Urinary bladder (tissue), 3 donors: ENCODE measurements at regions not wholly inside any gene's neighbourhood (a gene's known extent, or its start where the extent isn't known, plus 50 kb on each side); places are given as distances from the start of the nearest gene placed in this dataset.

Source experiments
- DNase-seq: peaks from one replicate; pipeline ENCODE4 v3.0.0-alpha.2; 2015; ENCODE audit errors: extremely low spot score
- H3K27ac ChIP-seq: one replicate; pipeline ENCODE4 v1.5.1; 2013; ENCODE audit warnings: low read depth, mild to moderate bottlenecking, moderate library complexity
- H3K36me3 ChIP-seq: one replicate; pipeline ENCODE4 v1.6.1; 2013; ENCODE audit warnings: mild to moderate bottlenecking, moderate library complexity; ENCODE audit not compliant: insufficient read depth
- H3K4me1 ChIP-seq: one replicate; pipeline ENCODE4 v1.6.1; 2013; ENCODE audit warnings: mild to moderate bottlenecking, moderate library complexity; ENCODE audit not compliant: insufficient read depth
- H3K4me3 ChIP-seq: one replicate; pipeline ENCODE4 v1.5.1; 2013; ENCODE audit warnings: low read depth, low read length
- WGBS: extraction: QIAGEN DNeasy Blood & Tissue Kit; methylation state at CpG from one replicate; pipeline ENCODE4 v1.1.7; 2013; 5-methylcytosine and 5-hydroxymethylcytosine counted together
- donor health status: healthy with polysubstance abuse.
- donor health status: healthy.

DNA sequence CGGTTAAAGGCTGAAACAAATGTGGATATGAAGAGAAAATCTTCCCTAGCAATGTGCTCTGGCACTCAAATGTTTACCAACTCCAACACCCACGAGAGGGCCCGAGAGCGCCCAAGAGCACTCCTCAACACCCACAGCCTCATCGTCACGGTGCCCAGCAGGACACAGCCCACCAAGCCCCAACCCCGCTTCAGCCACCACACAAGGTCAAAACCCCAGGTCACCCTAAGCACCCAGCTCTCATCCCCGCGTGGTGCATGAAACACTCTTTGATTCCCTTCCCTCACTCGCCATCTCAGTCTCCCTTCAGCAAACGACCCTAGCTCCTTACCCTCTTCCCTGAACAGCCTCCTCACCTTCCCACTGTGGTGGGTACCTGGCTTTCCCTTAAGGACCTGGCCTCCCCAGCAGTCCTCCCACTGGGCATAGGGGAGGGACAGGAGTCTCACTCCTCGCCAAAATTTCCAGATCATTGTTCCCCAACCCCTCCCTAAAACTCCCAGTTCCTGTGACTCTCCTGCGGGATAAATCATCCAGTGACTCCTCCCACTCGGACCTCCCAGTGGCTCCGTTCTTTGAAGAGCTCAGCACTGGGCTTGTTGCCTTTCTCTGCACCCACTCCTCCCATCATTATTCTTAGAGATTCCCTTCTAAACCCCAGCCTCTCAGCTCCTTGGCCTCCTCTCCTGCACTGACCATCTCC is 170.4 kb upstream of the SYT6 start:
- 77% methylated on average over 15 of the region's 15 CpGs for WGBS
- Histone ChIP-seq H3K4me1 (no peaks in the 10 kb centered on the region), H3K4me3 (no peak overlapping the region), H3K27ac (no peak overlapping the region), H3K36me3 (no peaks in the 10 kb centered on the region)
- DNase-seq, result no peak

DNA sequence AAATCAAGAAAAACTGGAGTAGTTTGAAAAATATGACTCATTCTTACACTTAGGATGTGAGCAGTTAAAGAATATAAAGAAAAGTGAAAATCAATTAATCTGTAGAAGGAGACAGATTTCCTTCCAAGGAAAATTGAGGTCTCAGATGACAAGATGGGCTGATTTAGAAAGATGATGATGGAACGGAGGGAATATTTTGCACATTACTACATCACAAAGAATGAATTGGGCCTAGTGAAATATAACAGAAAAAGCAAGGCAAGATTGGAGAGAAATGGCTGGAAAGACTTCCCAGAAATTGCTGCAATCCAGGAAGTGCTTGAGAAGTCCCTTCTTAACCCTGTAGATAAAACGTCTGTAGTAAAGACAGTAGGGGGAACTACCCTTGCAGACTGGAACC is 169.1 kb upstream of the SYT6 start:
- WGBS, result 72% methylated on average over 2 of the region's 2 CpGs
- Histone ChIP-seq H3K4me1 (no peaks in the 10 kb centered on the region), H3K36me3 (no peaks in the 10 kb centered on the region)

DNA sequence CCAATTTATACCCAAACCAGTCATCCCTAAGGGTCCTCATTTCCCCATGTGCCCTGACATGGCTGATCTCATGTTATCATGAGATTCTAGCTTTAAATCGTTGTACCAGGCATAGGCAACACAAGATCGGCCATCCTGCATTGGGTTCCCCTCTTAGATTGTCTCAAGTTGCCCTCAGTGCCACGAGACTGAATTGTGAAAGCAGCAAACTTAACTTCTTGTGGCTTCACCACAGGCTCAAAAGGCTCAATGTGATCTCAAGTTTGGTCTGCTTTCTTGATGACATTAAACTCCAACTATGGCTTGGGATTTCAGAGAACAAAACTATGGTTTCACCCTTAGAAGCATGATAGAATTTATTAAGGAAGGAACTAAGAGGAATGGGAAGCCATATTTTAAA is 168.5 kb upstream of the SYT6 start:
- H3K4me1 ChIP-seq, result no peaks in the 10 kb centered on the region
- 84% methylated on average over 3 of the region's 3 CpGs for WGBS
- no peaks in the 10 kb centered on the region for H3K36me3 ChIP-seq
- no peak overlapping the region for H3K4me3 ChIP-seq
- no peak overlapping the region for H3K27ac ChIP-seq
- no peak for DNase-seq

More for the DNA sequence above, 169.1 kb upstream of the SYT6 start:
- Histone ChIP-seq H3K4me3 (no peak overlapping the region), H3K27ac (no peak overlapping the region)
- no peak for DNase-seq

DNA sequence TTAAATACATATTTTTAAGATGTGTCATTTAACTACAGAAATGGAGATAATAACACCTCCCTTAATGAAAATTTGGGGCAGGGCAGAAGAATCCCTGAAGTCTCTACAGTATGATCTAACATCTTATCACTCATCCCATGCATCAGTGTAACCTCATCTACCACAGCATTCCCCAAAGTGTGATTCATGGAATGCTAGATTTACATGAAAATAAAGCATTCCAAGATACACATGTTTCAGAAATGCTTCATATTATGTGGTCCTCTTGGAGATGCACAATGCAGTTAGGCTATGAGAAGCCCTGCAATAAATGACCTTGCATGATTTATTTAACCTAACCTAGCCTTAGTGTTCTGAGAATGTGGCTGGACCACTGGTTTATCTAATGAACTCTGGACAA is 166.9 kb upstream of the SYT6 start:
- Histone ChIP-seq H3K27ac (no peak overlapping the region), H3K4me1 (no peaks in the 10 kb centered on the region), H3K4me3 (no peak overlapping the region), H3K36me3 (no peaks in the 10 kb centered on the region)
- DNase-seq, result no peak

DNA sequence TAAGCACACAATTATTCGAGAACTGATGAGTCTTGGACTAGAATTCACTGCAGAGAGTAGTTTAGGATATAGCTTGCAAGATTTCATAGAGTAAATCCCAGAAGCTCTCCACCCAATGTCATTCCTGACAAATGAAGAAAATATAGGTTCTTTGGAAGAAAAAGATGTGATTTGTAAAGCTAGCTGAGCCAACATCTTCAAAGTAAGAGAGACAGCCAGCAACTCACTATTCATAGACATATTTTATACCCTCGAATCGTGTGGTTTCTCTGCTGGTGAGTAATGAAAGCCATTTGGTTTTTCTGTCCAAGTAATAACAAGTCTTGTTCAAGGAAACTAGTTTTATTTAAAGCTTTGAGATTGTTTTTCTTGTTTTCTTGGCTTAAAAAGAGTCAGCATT is 165.7 kb upstream of the SYT6 start:
- Histone ChIP-seq H3K27ac (no peak overlapping the region), H3K36me3 (no peaks in the 10 kb centered on the region), H3K4me1 (no peaks in the 10 kb centered on the region), H3K4me3 (no peak overlapping the region)
- no peak for DNase-seq
- 39% methylated on average over 3 of the region's 3 CpGs for WGBS

DNA sequence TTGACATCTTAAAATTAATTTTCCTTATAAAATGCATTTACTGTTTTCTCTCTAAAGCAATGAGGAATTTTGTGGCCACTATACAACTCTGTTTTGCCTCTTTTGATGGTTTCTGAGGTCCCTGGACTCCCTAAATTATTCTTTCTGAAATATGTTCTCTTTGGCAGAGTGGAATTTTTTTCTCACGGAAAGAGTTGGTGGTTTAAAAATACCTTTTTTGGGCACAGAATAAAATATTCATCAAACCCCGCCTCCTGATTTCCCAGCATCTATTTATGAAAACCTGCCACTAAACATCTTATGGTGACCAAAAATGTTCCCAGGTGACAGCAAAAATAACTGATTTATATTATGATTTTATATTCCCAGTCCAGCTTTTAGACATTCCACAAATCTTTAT is 165.3 kb upstream of the SYT6 start:
- no peaks in the 10 kb centered on the region for H3K36me3 ChIP-seq
- H3K27ac ChIP-seq, result no peak overlapping the region
- H3K4me3 ChIP-seq, result no peak overlapping the region
- H3K4me1 ChIP-seq, result no peaks in the 10 kb centered on the region
- 83% methylated on average over 2 of the region's 2 CpGs for WGBS
- no peak for DNase-seq

DNA sequence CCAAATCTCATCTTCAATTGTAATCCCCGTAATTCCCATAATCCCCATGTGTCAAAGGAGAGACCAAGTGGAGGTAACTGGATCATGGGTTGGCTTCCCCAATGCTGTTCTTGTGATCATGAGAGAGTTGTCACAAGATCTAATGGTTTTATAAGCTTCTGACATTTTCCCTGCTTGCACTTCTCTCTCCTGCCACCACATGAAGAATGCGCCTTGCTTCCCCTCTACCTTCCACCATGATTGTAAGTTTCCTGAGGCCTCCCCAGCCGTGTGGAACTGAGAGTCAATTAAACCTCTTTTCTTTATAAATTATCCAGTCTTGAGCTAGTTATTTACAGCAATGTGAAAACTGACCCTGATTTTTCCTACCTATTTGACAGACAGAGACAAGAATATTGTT is 162.5 kb upstream of the SYT6 start:
- 83% methylated on average over 3 of the region's 3 CpGs for WGBS
- Histone ChIP-seq H3K27ac (no peak overlapping the region), H3K4me3 (no peak overlapping the region), H3K4me1 (no peaks in the 10 kb centered on the region), H3K36me3 (no peaks in the 10 kb centered on the region)
- no peak for DNase-seq

DNA sequence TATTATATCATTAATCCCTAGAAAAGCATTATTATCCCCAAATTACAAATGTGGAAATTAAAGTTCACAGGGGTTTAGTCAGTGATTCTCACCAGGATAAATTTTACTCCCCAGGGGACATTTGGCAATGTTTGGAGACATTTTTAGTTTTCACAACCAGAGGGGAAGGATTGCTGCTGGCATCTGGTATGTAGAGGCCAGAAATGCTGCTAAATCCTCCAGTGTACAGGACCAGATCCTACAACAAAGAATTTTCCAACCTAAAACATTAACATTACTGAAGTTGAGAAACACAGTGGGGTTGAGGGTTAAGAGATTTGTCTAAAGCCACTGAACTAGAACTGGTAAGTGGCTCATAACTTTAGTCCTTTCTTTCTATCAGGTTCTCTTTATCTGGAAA is 162.0 kb upstream of the SYT6 start:
- no peak for DNase-seq
- Histone ChIP-seq H3K27ac (no peak overlapping the region), H3K4me1 (no peaks in the 10 kb centered on the region), H3K4me3 (no peak overlapping the region), H3K36me3 (no peaks in the 10 kb centered on the region)

DNA sequence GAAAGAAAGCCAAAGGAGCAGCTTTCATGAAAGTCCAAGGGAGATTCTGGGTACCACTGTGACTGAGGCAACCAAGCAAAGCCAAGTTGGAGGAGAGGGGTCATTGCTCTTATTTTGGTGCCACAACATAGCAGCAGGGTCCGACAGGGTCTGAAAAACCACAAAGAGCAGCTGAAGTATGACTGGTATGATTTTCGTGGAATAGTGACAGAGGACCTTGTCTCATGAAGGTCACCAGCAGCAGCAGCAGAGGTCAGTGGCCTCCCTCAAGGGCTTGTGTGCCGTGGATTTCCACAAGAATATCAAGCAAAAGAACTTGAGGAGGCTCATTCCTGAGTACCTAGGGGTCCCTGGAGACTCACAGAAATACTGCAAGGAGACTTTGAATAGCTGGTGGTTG is 160.9 kb upstream of the SYT6 start:
- Histone ChIP-seq H3K36me3 (no peaks in the 10 kb centered on the region), H3K4me3 (no peak overlapping the region), H3K27ac (no peak overlapping the region), H3K4me1 (no peaks in the 10 kb centered on the region)
- 89% methylated on average over 3 of the region's 3 CpGs for WGBS
- no peak for DNase-seq

DNA sequence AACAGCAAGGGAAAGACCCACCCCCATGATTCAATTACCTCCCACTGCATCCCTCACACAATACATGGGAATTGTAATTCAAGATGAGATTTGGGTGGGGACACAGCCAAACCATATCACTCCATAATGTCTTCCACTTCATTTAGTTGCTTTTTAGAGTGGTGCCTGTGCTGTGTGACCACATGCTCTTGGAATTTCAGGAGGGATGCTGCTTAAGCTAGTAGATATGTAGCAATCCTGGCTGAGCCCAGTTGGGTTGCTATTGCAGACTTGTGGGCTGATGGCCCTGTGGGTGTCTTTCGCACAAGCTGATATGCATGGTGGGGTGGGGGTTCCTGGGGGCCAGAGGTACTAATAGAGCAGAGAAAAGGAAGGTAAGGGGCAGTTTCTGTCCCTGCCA is 160.4 kb upstream of the SYT6 start:
- no peaks in the 10 kb centered on the region for H3K36me3 ChIP-seq
- H3K27ac ChIP-seq, result no peak overlapping the region
- no peak overlapping the region for H3K4me3 ChIP-seq
- DNase-seq, result no peak
- 98% methylated on average over 1 of the region's 1 CpG for WGBS
- no peaks in the 10 kb centered on the region for H3K4me1 ChIP-seq

DNA sequence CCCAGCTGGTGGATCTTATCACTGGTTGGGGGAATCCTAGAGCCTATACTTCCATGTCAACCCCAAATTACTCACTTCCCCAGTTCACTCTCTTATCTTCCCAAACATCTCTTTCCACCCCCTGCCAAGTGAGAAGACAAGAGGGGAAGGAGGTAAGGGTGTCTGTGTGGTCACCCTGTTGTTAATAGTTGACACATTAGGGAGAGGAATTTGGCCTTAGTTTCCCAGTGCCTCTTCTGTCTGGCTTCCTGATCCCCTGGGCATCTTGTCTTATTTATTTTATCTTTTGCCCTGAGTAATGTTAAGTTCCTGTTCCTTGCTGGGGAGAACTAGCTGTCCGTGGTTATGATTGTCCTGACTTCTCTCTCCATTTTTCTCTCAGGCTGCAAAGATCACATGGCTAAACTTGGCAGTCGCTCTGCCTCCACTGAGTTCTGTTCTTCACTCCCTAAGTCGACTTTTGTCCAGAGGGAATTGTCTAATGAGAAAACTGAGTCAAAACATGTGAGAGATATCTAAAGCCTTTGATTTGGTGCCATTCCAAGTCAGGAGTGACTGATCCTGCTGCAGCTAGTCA is 157.1 kb upstream of the SYT6 start:
- peak; percentile 73 for DNase-seq
- no peaks in the 10 kb centered on the region for H3K4me1 ChIP-seq
- 24% methylated on average over 3 of the region's 3 CpGs for WGBS
- H3K4me3 ChIP-seq, result no peak overlapping the region
- no peaks in the 10 kb centered on the region for H3K36me3 ChIP-seq
- H3K27ac ChIP-seq, result no peak overlapping the region

DNA sequence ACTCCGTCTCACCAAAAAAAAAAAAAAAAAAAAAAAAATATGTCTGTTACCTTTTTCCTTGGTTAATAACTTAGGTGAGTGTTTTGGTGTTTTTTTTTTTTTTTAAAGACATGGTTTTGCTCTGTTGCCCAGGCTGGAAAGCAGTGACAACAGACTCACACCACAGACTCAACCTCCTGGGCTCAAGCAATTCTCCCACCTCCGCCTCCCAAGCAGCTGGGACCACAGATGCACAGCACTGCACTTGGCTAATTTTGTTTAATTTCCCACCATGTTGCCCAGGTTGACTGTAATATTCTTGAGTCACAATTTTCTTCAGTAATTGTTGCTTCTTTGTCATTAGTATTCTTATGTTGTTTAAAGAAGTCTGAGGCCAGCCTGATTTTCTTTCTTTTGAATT is 149.2 kb upstream of the SYT6 start:
- no peak overlapping the region for H3K27ac ChIP-seq

DNA sequence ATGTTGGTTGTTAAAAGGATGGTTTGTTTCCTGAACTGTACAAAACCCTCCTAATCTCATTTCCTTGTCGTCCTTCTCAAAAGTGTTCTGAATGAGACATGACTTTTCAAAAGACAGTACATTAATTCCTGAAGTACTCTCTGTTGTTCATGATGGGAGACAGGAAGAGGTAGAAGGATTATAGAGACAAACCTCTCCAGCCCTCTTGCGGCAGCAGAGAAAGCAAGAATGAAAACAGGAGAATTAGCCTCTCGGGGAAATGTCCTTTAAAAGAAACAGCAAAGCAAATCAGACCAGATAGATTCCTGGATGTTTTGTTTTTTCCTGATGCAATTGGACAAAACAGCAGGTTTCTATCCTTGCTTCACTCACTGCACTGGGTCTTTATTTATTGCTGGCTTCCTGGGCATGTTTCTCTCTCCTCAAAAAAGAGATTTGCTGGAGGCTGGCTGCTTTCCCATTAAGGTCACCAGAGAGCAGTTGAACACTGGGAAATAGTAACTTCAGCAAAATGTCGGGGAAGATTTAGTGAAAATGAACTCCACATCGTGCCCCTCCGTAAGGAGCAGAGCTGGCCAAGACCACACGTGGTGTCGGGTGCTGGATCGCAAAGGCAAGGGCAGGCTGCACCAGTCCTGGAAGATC is 145.8 kb upstream of the SYT6 start:
- DNase-seq, result peak; percentile 26
- H3K27ac ChIP-seq, result no peak overlapping the region

More for the DNA sequence above, 149.2 kb upstream of the SYT6 start:
- 97% methylated on average over 2 of the region's 2 CpGs for WGBS
- no peaks in the 10 kb centered on the region for H3K4me1 ChIP-seq
- no peak for DNase-seq
- H3K36me3 ChIP-seq, result no peaks in the 10 kb centered on the region
- no peak overlapping the region for H3K4me3 ChIP-seq

DNA sequence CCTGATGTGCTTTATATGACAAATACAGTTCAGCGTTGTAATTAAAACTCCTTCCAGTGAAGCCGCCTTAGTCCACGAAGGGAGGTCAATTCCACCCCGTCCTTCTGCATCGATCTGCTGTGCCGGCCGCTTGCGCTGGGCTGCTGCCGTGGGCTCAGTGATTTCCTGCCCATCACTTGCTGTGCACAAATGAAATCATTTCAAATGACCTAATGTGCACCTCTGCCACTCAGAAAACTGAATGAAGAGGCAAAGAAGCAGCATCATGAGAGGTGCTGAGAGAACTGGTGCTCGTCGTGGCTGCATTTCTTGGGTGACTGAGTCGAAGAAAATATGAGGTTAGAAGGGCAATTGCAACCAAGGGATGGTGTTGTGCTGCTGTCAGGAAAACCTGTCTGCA is 144.3 kb upstream of the SYT6 start:
- Histone ChIP-seq H3K36me3 (no peaks in the 10 kb centered on the region), H3K4me1 (no peaks in the 10 kb centered on the region), H3K4me3 (no peak overlapping the region), H3K27ac (no peak overlapping the region)
- WGBS, result 90% methylated on average over 12 of the region's 12 CpGs
- DNase-seq, result no peak

More for the DNA sequence above, 145.8 kb upstream of the SYT6 start:
- Histone ChIP-seq H3K36me3 (no peaks in the 10 kb centered on the region), H3K4me3 (no peak overlapping the region), H3K4me1 (no peaks in the 10 kb centered on the region)
- WGBS, result 24% methylated on average over 9 of the region's 9 CpGs
